Activated naive CD4-positive, alpha-beta T cell treated with anti-CD3 and anti-CD28 coated beads, Interleukin-2, amount 50 U/mL, for 24 hours (primary cell): ENCODE measurements at regions not wholly inside any gene's neighbourhood (a gene's known extent, or its start where the extent isn't known, plus 50 kb on each side); places are given as distances from the start of the nearest gene placed in this dataset.
"Not testable (repeated sequence)": the region's sequence is repeated elsewhere in the genome, so short reads cannot be mapped to it uniquely, and the experiment has no call there.

Experiments used
- H3K27ac Mint-ChIP-seq: one replicate; pipeline ENCODE4 v1.8.0; 2021; ENCODE audit warnings: mild to moderate bottlenecking, mixed read lengths
- H3K27me3 Mint-ChIP-seq: one replicate; pipeline ENCODE4 v1.8.0; 2021; ENCODE audit warnings: mixed read lengths
- H3K36me3 Mint-ChIP-seq: one replicate; pipeline ENCODE4 v1.8.0; 2021; ENCODE audit warnings: mixed read lengths
- H3K4me1 Mint-ChIP-seq: one replicate; pipeline ENCODE4 v1.8.0; 2021; ENCODE audit warnings: mixed read lengths
- H3K4me3 Mint-ChIP-seq: one replicate; pipeline ENCODE4 v1.8.0; 2021; ENCODE audit warnings: mild to moderate bottlenecking, mixed read lengths
- H3K9me3 Mint-ChIP-seq: one replicate; pipeline ENCODE4 v1.8.0; 2021; ENCODE audit warnings: mixed read lengths

DNA sequence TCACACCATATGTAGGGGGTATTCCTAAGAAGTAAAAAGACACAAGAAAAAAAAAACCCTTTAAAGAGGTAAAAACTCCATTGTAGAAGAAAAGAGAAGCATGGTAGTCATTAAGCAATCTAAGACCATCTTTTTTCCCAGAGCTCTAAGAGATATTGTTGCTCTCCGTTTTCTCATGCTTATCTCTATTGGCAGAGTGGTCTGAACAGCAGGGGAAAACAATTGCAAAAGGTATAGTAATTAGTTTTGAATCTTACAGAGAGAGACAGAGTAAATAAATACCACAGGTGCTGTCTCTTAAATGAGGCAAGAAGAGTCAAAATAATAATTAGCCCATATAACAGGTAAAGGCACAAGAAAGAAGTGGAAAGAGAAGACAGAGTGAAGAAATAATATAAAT lies 821.4 kb upstream of the CA10 start:
- H3K4me1 Mint-ChIP-seq: no peaks in the 10 kb centered on the region
- H3K4me3 Mint-ChIP-seq: no peak overlapping the region
- H3K9me3 Mint-ChIP-seq: peaks cover 5% of the 10 kb centered on the region
- no peak overlapping the region for H3K27ac Mint-ChIP-seq
- no peaks in the 10 kb centered on the region for H3K27me3 Mint-ChIP-seq
- H3K36me3 Mint-ChIP-seq: no peaks in the 10 kb centered on the region

GRCh38 chr17:52965856-52966255 lies 807.3 kb upstream of the CA10 start:
- no peaks in the 10 kb centered on the region for H3K4me1 Mint-ChIP-seq
- no peaks in the 10 kb centered on the region for H3K36me3 Mint-ChIP-seq
- H3K27ac Mint-ChIP-seq: no peak overlapping the region
- H3K9me3 Mint-ChIP-seq: peaks cover 22% of the 10 kb centered on the region
- no peaks in the 10 kb centered on the region for H3K27me3 Mint-ChIP-seq
- no peak overlapping the region for H3K4me3 Mint-ChIP-seq

GRCh38 chr17:52961751-52962150 lies 803.2 kb upstream of the CA10 start:
- H3K4me1 Mint-ChIP-seq, H3K4me3 Mint-ChIP-seq, H3K27ac Mint-ChIP-seq, H3K27me3 Mint-ChIP-seq, H3K36me3 Mint-ChIP-seq: not testable (repeated sequence)
- H3K9me3 Mint-ChIP-seq: peaks cover 17% of the 10 kb centered on the region

DNA sequence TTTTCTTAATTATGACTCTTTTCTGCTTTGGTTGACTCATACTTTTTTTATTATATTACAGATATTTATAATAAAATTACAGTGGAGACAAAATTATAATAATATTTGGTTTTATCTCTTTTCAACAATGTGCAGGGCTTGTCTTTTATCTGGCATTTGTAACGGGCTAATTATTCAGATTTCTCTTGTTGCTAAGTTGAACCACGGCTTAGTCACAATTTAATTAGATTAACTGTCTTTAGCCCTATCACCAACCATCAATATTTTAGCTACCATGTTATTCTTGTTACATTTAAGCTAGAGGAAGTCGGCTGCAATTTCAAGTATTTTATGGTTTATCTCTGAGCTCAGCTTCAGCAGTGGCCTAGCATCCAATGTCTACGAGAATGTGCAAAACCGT lies 798.9 kb upstream of the CA10 start:
- H3K9me3 Mint-ChIP-seq: peaks cover 6% of the 10 kb centered on the region
- H3K36me3 Mint-ChIP-seq: no peaks in the 10 kb centered on the region
- H3K27ac Mint-ChIP-seq: no peak overlapping the region
- no peaks in the 10 kb centered on the region for H3K4me1 Mint-ChIP-seq
- no peak overlapping the region for H3K4me3 Mint-ChIP-seq
- H3K27me3 Mint-ChIP-seq: no peaks in the 10 kb centered on the region

DNA sequence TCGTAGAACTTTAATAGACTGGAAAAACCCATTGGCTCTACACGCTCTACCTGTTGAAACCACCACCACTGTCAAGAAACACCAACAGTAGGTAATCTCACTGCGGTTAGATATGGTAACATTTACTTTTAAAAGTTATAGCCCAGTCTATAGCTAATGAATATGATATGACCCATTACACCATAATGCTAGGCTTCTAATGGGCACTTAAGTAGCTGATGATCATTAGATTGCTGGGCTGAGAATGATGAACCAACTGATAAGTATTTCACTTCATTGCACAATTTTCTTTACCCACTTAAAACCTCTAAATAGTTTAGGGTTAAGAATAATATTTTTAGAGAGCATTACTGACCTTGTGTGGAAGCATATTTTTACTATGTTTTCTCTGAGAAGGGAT lies 788.9 kb upstream of the CA10 start:
- H3K36me3 Mint-ChIP-seq: no peaks in the 10 kb centered on the region
- H3K4me1 Mint-ChIP-seq: no peaks in the 10 kb centered on the region
- H3K9me3 Mint-ChIP-seq: no peaks in the 10 kb centered on the region
- no peaks in the 10 kb centered on the region for H3K27me3 Mint-ChIP-seq
- H3K27ac Mint-ChIP-seq: no peak overlapping the region
- no peak overlapping the region for H3K4me3 Mint-ChIP-seq

DNA sequence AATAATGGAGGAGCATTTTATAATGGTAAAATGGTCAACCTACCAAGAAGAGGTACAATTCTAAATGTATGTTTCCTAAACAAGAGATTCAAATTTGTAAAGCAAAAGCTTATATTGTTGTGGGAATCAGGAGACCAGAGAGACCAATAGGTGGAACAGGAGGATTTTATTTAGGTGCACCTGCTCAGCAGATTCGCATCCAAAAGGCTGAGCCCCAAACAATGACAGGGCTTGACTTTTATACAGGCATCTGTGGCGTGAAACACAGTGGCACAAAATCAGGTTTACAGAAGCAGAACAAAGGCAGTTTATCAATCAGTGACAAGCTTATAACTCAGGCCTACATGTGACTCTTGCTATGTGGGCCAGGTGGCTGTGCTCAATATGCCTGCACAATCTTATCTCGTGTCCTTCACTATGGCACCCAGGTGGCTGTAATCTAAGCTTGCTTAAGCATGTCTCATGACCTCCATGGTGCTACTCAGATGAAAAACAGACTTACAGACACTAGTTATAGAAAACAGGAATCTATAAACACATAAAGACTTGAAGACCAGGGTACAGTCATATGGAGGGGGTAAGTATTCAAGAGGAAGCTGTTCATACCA lies 780.2 kb upstream of the CA10 start:
- Mint-ChIP-seq H3K36me3 (no peaks in the 10 kb centered on the region), H3K9me3 (peaks cover 19% of the 10 kb centered on the region), H3K4me3 (no peak overlapping the region), H3K27me3 (no peaks in the 10 kb centered on the region), H3K4me1 (no peaks in the 10 kb centered on the region), H3K27ac (no peak overlapping the region)

GRCh38 chr17:52930581-52930980 lies 772.1 kb upstream of the CA10 start:
- no peak overlapping the region for H3K27ac Mint-ChIP-seq
- H3K36me3 Mint-ChIP-seq: no peaks in the 10 kb centered on the region
- peaks cover 7% of the 10 kb centered on the region for H3K9me3 Mint-ChIP-seq
- H3K4me3 Mint-ChIP-seq: no peak overlapping the region
- H3K4me1 Mint-ChIP-seq: no peaks in the 10 kb centered on the region
- no peaks in the 10 kb centered on the region for H3K27me3 Mint-ChIP-seq

GRCh38 chr17:52930145-52930544 lies 771.6 kb upstream of the CA10 start:
- Mint-ChIP-seq H3K36me3 (no peaks in the 10 kb centered on the region), H3K27me3 (no peaks in the 10 kb centered on the region), H3K9me3 (peaks cover 3% of the 10 kb centered on the region), H3K4me1 (no peaks in the 10 kb centered on the region), H3K4me3 (no peak overlapping the region), H3K27ac (no peak overlapping the region)

DNA sequence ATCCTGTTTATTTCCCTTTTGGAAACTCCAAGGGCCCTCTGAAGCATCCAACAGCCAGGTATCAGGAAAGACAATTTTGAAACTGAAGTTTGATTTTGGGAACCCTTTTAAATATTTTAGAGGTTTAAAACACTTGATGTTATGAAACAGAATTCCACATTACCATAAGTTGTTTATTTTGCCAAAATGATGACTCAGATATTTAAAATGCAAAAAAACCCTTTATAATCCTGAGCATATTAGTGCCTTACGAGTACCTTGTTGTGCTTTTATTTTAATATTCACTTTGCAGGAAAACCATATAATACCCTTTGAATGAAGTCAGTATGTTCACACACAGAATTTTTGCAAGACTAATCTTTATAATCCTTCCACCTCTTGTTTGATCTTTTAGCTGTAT lies 765.1 kb upstream of the CA10 start:
- H3K27me3 Mint-ChIP-seq: no peaks in the 10 kb centered on the region
- no peaks in the 10 kb centered on the region for H3K36me3 Mint-ChIP-seq
- no peaks in the 10 kb centered on the region for H3K9me3 Mint-ChIP-seq
- no peak overlapping the region for H3K27ac Mint-ChIP-seq
- no peak overlapping the region for H3K4me3 Mint-ChIP-seq
- no peaks in the 10 kb centered on the region for H3K4me1 Mint-ChIP-seq

GRCh38 chr17:52899235-52899634 lies 740.7 kb upstream of the CA10 start:
- Mint-ChIP-seq H3K9me3 (no peaks in the 10 kb centered on the region), H3K27me3 (no peaks in the 10 kb centered on the region), H3K27ac (no peak overlapping the region), H3K36me3 (no peaks in the 10 kb centered on the region), H3K4me1 (no peaks in the 10 kb centered on the region), H3K4me3 (no peak overlapping the region)

DNA sequence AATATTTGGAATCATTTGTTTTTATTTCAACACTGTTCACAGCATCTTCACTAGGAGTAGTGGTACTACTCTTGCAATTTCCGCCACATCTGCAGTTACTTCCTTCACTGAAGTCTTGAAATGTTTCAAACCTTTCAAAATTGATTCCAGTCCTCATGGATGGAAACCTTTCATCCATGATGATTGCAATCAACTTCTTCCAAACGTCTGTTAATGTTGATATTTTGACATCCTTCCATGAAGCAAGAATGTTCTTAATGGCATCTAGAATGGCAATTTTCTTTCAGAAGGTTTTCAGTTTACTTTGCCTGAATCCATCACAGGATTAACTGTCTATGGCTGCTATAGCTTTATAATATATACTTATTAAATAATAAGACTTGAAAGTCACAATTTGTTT lies 736.8 kb upstream of the CA10 start:
- Mint-ChIP-seq H3K4me1 (no peaks in the 10 kb centered on the region), H3K27ac (no peak overlapping the region), H3K4me3 (no peak overlapping the region), H3K27me3 (no peaks in the 10 kb centered on the region), H3K9me3 (no peaks in the 10 kb centered on the region), H3K36me3 (no peaks in the 10 kb centered on the region)

DNA sequence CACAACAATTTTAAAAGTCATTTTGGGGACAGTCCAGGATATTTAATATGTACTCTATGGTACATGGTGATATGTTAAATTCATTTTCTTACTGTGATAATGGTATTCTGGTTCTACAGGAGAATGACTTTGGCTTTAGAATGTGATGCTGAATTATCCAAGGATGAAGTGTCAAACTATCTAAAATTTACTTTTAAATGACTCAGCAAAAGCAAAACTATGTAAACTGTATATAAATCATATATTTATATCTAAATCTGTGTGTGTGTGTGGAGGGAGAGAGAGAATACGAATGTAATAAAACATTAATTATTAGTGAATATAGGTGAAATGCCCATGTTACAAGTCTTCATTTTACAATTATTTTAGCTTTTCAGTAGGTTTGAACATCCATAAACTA lies 733.8 kb upstream of the CA10 start:
- Mint-ChIP-seq H3K4me3 (no peak overlapping the region), H3K27ac (no peak overlapping the region), H3K36me3 (no peaks in the 10 kb centered on the region), H3K27me3 (peaks cover 2% of the 10 kb centered on the region), H3K4me1 (no peaks in the 10 kb centered on the region), H3K9me3 (no peaks in the 10 kb centered on the region)

GRCh38 chr17:52885882-52886281 lies 727.4 kb upstream of the CA10 start:
- no peak overlapping the region for H3K4me3 Mint-ChIP-seq
- no peaks in the 10 kb centered on the region for H3K9me3 Mint-ChIP-seq
- peaks cover 3% of the 10 kb centered on the region for H3K27me3 Mint-ChIP-seq
- no peaks in the 10 kb centered on the region for H3K4me1 Mint-ChIP-seq
- H3K36me3 Mint-ChIP-seq: no peaks in the 10 kb centered on the region
- H3K27ac Mint-ChIP-seq: no peak overlapping the region

GRCh38 chr17:52883907-52884491 lies 725.5 kb upstream of the CA10 start:
- H3K27me3 Mint-ChIP-seq, H3K27ac Mint-ChIP-seq, H3K36me3 Mint-ChIP-seq, H3K4me1 Mint-ChIP-seq, H3K4me3 Mint-ChIP-seq, H3K9me3 Mint-ChIP-seq: not testable (repeated sequence)

- not testable (repeated sequence) for H3K4me3 Mint-ChIP-seq, H3K4me1 Mint-ChIP-seq, H3K9me3 Mint-ChIP-seq, H3K27me3 Mint-ChIP-seq, H3K27ac Mint-ChIP-seq, H3K36me3 Mint-ChIP-seq
Observed at GRCh38 chr17:52846767-52847166, 688.3 kb upstream of the CA10 start.

- Mint-ChIP-seq H3K36me3 (no peaks in the 10 kb centered on the region), H3K27me3 (no peaks in the 10 kb centered on the region), H3K27ac (no peak overlapping the region), H3K9me3 (peaks cover 9% of the 10 kb centered on the region), H3K4me1 (no peaks in the 10 kb centered on the region), H3K4me3 (no peak overlapping the region)
Observed at GRCh38 chr17:52841971-52842370, 683.5 kb upstream of the CA10 start.

- Mint-ChIP-seq H3K27me3 (no peaks in the 10 kb centered on the region), H3K4me3 (no peak overlapping the region), H3K27ac (no peak overlapping the region), H3K36me3 (no peaks in the 10 kb centered on the region), H3K4me1 (no peaks in the 10 kb centered on the region), H3K9me3 (peaks cover 11% of the 10 kb centered on the region)
Observed at GRCh38 chr17:52837492-52837891, 679.0 kb upstream of the CA10 start.
